ENCODE measurements at regions not wholly inside any gene's neighbourhood (a gene's known extent, or its start where the extent isn't known, plus 50 kb on each side); places are given as distances from the start of the nearest gene placed in this dataset.
"Not testable (repeated sequence)": the region's sequence is repeated elsewhere in the genome, so short reads cannot be mapped to it uniquely, and the experiment has no call there.

DNA sequence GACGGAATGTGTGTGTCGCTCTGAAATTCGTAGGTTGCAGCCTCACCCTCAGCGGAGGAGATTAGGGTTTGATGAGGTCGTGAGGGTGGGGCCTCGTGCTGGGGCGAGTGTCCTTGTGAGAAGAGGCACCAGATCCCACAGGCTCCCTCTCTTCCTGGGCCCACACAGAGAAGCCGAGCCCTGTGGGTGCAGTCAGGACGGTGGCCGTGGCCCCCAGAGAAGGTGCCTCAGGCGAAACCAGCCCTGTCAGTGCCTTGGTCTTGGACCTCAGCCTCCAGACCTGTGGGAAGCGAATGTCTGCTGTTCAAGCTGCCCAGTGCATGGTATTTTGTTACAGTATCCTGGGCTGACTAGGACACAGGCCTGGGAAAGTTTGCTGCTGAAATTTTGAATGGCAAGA is 108.0 kb upstream of the ALKAL2 start:
- DNase-seq (ENCODE audit: low read depth): no peak

GRCh38 chr2:393711-394696 is 106.1 kb upstream of the ALKAL2 start:
- DNase-seq (ENCODE audit: low read depth): peak; percentile 43

GRCh38 chr2:392926-393280 is 105.0 kb upstream of the ALKAL2 start:
- no peak for DNase-seq (ENCODE audit: low read depth)

GRCh38 chr2:392181-392925 is 104.5 kb upstream of the ALKAL2 start:
- no peak for DNase-seq (ENCODE audit: low read depth)

DNA sequence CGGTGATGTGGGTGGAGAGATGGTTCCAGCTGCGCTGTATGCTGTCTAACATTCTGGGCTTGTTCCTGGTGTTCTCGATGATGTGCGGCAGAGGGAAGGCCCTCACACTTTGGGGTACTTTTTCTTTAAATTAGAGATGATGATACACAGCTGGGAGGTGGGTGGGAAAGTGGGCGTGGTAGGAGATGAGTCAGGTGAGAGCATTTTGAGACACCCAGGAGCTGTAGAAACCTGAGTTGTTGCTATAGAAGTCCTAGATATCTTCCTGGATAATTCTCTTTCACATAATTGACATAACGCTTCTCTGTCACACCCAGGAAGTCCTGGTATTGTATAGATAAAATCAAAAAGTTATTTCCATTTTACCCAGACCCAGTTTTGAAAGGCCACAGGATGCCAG is 103.8 kb upstream of the ALKAL2 start:
- DNase-seq (ENCODE audit: low read depth): no peak

DNA sequence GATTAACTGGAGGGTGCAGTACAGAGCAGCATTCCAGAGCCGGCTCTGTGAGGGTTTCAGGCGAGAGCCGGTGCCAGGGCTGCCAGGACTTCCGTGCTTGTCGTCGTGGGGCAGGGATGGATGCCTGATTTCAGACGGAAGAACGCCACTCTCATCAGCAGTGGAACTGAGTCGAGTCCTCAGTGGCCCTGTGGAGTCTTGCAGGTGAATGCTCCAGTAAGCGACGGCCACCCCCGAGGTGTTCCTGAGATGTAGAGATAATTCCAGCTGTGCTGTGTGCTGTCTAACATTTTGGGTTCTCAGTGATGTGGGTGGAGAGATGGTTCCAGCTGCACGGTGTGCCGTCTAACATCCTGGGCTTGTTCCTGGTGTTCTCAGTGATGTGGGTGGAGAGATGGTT is 103.1 kb upstream of the ALKAL2 start:
- no peak for DNase-seq (ENCODE audit: low read depth)

DNA sequence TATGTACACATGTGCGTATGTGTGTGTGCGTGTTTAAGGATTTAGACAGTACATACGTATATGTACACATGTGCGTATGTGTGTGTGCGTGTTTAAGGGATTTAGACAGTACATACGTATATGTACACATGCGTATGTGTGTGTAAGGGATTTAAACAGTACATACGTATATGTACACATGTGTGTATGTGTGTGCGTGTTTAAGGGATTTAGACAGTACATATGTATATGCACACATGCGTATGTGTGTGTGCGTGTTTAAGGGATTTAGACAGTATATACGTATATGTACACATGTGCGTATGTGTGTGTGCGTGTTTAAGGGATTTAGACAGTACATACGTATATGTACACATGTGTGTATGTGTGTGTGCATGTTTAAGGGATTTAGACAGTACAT is 102.1 kb upstream of the ALKAL2 start:
- not testable (repeated sequence) for DNase-seq (ENCODE audit: low read depth)

DNA sequence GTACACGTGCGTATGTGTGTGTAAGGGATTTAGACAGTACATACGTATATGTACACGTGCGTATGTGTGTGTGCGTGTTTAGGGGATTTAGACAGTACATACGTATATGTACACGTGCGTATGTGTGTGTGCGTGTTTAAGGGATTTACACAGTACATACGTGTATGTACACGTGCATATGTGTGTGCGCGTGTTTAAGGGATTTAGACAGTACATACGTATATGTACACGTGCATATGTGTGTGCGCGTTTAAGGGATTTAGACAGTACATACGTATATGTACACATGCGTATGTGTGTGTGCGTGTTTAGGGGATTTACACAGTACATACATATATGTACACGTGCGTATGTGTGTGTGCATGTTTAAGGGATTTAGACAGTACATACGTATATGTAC is 100.9 kb upstream of the ALKAL2 start:
- not testable (repeated sequence) for DNase-seq (ENCODE audit: low read depth)

- no peak for DNase-seq (ENCODE audit: low read depth)
Observed at GRCh38 chr2:387980-388421, 100.1 kb upstream of the ALKAL2 start.

DNA sequence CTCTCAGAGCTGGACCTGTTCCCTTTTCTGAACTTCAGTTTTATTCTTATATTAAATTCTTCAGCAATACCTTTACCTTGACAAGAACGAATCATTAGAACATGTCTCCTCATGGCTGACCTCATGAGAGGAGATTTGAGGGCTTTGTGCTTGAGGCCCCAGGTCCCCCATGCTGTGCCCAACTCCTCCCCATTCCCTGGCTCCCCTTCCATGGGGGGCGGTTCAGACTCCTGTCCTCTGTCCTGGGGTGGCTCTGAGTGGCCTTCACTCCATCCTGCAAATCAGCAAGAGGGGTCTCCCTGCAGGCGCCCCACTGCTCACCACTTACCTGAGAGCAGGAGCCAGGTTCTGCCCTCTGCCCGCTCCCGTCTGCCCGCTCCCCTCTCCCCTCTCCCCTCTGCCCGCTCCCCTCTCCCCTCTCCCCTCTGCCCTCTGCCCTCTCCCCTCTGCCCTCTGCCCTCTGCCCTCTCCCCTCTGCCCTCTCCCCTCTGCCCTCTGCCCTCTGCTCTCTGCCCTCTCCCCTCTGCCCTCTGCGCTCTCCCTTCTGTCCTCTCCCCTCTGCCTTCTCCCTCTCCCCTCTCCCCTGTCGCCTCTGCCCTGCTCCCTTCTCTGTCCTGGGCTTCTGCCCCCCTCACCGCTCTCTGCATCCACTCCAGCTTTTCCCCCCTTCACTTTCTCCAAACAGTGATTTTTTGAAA is 98.7 kb upstream of the ALKAL2 start:
- no peak for DNase-seq (ENCODE audit: low read depth)

GRCh38 chr2:385785-386184 is 97.9 kb upstream of the ALKAL2 start:
- no peak for DNase-seq (ENCODE audit: low read depth)

- no peak for DNase-seq (ENCODE audit: low read depth)
Observed at GRCh38 chr2:385061-385460, 97.2 kb upstream of the ALKAL2 start.

GRCh38 chr2:383888-384287 is 96.0 kb upstream of the ALKAL2 start:
- DNase-seq (ENCODE audit: low read depth): no peak

- DNase-seq (ENCODE audit: low read depth): no peak
Observed at GRCh38 chr2:383178-383577, 95.3 kb upstream of the ALKAL2 start.

- DNase-seq (ENCODE audit: low read depth): no peak
Observed at GRCh38 chr2:382728-383022, 94.8 kb upstream of the ALKAL2 start.

GRCh38 chr2:381941-382727 is 94.2 kb upstream of the ALKAL2 start:
- DNase-seq (ENCODE audit: low read depth): no peak

DNA sequence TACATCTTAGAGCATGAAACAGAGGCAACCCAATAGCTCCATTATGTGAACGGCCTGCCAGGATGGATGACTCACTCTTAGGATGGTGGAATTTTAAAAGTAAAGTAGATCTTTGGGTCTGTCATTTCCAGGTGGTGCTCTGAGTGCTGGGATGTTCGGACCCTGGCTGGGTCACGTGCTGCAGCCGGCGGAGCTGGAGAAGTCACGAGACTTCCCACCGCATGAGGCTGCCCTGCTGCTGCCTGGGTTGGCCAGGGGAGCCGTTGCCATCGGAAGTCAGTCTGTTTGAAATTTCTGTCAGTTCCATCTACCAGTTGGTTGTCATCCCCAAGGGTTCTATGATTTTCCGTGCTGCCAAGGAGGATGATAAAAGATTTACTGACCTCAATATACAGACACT is 93.3 kb upstream of the ALKAL2 start:
- no peak for DNase-seq (ENCODE audit: low read depth)

GRCh38 chr2:380772-381171 is 92.9 kb upstream of the ALKAL2 start:
- no peak for DNase-seq (ENCODE audit: low read depth)

DNA sequence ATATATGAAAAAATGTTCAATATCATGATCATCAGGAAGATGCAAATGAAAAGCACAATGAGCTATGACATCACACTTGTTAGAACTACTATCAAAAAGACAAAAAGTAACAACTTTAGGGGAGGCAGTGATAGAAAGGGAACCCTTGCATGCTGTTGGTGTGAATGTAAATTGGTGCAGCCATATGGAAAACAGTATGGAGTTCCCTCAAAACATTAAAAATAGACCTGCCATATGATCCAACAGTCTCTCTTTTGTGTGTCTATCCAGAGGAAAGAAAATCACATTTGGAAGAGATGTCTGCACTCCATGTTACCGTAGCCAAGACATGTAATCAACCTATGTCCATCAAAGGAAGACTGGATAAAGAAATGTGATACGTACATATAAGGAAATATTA is 92.3 kb upstream of the ALKAL2 start:
- DNase-seq (ENCODE audit: low read depth): no peak

DNA sequence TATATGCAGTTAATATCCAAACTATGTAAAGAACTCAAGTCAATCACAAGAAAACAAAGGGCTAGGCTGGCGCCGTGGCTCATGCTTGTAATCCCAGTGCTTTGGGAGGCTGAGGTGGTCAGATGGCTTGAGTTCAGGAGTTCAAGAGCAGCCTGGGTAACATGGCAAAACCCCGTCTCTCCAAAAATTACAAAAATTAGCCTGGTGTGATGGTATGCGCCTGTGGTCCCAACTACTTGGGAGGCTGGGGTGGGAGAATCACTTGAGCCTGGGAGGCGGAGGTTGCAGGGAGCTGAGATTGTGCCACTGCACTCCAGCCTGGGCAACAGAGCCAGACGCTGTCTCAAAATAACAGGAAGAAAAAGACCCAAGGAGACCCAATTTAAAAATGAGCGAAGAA is 91.9 kb upstream of the ALKAL2 start:
- no peak for DNase-seq (ENCODE audit: low read depth)

DNA sequence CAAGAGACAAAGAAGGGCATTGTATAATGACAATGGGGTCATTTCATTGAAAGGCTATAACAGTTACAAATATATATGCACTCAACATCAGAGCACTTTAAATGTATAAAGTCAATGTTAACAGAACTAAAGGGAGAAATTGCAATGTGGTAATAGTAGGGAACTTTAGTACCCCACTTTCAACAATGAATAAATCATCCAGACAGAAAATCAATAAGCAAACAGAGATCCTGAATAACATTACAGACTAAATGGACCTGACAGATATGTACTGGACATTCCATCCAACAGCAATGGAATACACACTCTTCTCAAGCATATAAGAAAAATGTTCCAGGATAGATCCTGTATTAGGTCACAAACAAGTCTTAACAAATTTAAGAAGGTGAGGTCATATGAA is 90.5 kb upstream of the ALKAL2 start:
- DNase-seq (ENCODE audit: low read depth): no peak

DNA sequence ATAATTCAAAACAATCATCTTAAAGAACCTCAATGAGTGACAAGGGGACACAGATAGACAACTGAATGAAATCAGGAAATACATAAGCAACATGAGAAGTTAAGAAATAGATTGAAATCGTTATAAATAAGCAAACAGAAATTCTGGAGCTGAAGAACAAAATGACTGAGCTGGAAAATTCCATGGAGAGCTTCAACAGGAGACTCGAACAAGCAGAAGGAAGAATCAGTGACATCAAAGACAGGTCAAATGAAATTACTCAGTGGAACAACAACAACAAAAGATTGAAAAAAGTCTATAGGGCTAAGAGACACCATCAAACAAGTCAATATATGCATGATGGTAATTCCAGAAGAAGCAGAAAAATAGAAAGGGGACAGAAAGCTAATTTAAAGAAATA is 89.5 kb upstream of the ALKAL2 start:
- no peak for DNase-seq (ENCODE audit: low read depth)
